ENCODE measurements at regions not wholly inside any gene's neighbourhood (a gene's known extent, or its start where the extent isn't known, plus 50 kb on each side); places are given as distances from the start of the nearest gene placed in this dataset.

DNA sequence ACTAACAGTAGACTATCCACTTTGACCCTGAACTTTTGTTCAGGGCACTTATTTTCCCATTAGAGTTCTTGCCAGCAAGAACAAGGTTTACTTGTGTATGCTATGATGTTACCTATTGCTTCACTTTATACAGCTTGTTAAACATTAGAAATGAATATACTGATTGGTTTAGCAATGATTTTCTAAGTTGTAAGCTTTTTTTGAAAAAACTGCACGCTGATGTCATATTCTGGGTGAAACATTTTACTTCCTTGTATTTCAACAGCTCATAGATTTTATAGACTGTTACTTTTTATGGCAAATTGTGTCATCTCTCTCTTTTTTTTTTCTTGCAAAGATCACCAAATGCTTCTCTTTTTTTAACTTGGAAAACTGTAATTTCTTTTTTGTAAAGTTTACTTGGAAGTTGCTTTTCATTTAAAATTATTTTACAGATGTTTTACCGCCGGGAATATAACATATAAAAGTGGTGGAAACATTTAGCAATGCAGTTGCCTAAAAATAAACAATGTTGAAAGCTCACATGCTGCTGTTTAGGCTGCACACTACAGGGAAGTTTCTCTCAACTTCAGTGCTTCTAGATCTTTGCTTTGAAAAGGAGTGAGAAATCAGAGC, 215.3 kb upstream of the NFIA start:
- no peak for DNase-seq
- intact Hi-C loops (cut with micrococcal nuclease) = no loop called here
- Mint-ChIP-seq H3K27me3 (ENCODE audit: low read depth) (no peaks in the 10 kb centered on the region), H3K27ac (no peak overlapping the region), H3K4me3 (no peak overlapping the region), H3K36me3 (ENCODE audit: low read depth) (no peaks in the 10 kb centered on the region), H3K4me1 (ENCODE audit: low read depth) (no peaks in the 10 kb centered on the region), H3K9me3 (no peaks in the 10 kb centered on the region)
- CTCF ChIA-PET = no interaction called here

DNA sequence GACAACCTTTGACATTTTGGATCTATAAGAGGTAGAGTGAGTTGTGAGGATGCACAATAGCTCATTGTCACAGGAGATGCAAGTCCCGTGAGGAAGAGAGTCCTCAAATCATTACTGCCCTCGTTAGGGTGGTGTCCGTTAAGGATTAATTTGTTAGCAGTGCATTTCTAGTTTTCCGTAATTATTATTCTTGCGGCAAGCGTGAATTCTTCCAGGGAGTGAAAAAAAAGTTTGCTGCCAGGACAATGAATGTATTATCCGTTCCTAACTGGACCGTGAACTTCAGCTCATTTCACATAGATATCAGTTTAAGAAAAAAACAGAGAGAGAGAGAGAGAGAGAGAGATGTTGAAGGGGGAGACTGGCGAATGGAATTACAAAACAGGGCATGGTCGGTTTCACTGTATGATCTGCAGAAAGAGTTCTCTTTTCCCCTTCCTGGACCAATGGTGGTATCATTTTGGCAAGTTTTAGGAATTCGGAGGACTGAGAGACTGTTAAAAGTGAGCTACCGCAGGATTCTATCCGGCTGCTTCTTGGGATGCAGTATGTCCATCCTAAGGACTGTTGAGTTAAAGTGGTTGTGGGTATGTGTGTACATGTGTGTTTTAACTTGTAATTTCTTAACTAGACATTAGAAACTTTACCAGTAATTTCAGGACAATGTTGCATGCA, 216.0 kb upstream of the NFIA start:
- intact Hi-C loops (cut with micrococcal nuclease) = no loop called here
- no peak for DNase-seq

DNA sequence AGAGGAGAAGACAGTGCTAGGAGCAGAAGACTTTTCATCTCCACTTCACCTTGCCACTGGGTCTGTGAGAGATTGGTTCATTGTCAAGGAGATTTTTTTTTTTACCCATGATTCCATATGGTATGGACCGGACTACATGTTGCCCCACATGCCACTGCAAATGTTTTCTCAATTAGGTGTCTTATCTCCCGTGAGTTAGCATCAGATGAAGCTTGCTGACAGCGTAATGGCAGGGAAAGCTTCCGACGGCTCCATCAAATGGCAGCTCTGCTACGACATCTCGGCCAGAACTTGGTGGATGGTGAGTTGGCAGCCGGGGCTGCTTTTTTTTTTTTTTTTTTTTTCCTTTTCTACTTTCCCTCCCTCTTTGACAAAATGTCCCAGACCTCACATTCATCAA, 217.2 kb upstream of the NFIA start:
- Mint-ChIP-seq H3K27me3 (ENCODE audit: low read depth) (peaks cover 3% of the 10 kb centered on the region), H3K4me1 (ENCODE audit: low read depth) (no peaks in the 10 kb centered on the region), H3K9me3 (no peaks in the 10 kb centered on the region), H3K27ac (no peak overlapping the region), H3K4me3 (no peak overlapping the region), H3K36me3 (ENCODE audit: low read depth) (no peaks in the 10 kb centered on the region)
- CTCF ChIA-PET = no interaction called here
- no peak for DNase-seq
- intact Hi-C loops (cut with micrococcal nuclease) = no loop called here

More for the DNA sequence above, 216.0 kb upstream of the NFIA start:
- Mint-ChIP-seq H3K36me3 (ENCODE audit: low read depth) (no peaks in the 10 kb centered on the region), H3K4me3 (no peak overlapping the region), H3K27me3 (ENCODE audit: low read depth) (peaks cover 1% of the 10 kb centered on the region), H3K27ac (no peak overlapping the region), H3K4me1 (ENCODE audit: low read depth) (no peaks in the 10 kb centered on the region), H3K9me3 (no peaks in the 10 kb centered on the region)
- CTCF ChIA-PET = no interaction called here

DNA sequence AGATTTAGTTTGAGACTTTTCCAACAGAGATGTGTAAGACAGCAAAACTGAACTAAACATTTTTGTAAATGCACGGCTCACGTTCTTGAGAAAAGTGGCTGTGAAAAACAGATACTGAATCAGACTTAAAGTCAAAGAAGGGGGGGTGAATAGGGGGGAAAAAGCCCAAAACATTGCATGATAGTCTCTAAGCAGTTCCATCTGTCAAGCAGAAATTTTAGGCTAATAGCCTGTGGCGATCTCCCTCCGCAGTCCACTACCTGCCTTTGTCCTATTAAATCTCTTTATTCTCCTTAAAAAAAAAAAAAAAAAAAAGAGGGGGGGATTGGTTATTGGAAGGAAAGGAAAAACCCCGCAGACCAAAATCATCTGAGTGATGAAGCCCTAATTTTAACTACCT, 217.6 kb upstream of the NFIA start:
- H3K9me3 Mint-ChIP-seq = no peaks in the 10 kb centered on the region

DNA sequence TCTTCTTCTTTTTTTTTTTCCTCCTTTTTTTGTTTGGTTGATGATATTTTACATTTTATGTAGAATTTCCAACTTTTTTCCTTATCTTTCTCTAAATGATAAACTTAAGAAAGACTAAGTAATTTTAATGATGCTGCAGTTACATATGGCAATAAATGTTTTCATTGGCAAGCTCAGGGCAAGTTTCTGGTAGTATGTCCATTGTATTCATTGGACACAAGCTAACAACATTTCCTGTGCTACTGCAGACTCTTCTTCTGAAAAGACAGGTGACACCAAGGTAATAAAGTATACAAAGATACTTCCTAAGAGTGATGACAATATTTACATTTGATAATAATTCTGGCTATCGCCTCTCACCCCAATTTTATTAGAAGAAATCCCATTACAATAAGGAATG, 219.2 kb upstream of the NFIA start:
- Mint-ChIP-seq H3K27me3 (ENCODE audit: low read depth) (peaks cover 3% of the 10 kb centered on the region), H3K4me3 (no peak overlapping the region), H3K4me1 (ENCODE audit: low read depth) (no peaks in the 10 kb centered on the region), H3K9me3 (no peaks in the 10 kb centered on the region), H3K27ac (no peak overlapping the region), H3K36me3 (ENCODE audit: low read depth) (no peaks in the 10 kb centered on the region)
- DNase-seq = no peak
- CTCF ChIA-PET = no interaction called here
- intact Hi-C loops (cut with micrococcal nuclease) = no loop called here

More for the DNA sequence above, 217.6 kb upstream of the NFIA start:
- CTCF ChIA-PET = no interaction called here
- Mint-ChIP-seq H3K27ac (no peak overlapping the region), H3K27me3 (ENCODE audit: low read depth) (peaks cover 3% of the 10 kb centered on the region), H3K36me3 (ENCODE audit: low read depth) (no peaks in the 10 kb centered on the region), H3K4me1 (ENCODE audit: low read depth) (no peaks in the 10 kb centered on the region), H3K4me3 (no peak overlapping the region)
- DNase-seq = no peak
- intact Hi-C loops (cut with micrococcal nuclease) = no loop called here

DNA sequence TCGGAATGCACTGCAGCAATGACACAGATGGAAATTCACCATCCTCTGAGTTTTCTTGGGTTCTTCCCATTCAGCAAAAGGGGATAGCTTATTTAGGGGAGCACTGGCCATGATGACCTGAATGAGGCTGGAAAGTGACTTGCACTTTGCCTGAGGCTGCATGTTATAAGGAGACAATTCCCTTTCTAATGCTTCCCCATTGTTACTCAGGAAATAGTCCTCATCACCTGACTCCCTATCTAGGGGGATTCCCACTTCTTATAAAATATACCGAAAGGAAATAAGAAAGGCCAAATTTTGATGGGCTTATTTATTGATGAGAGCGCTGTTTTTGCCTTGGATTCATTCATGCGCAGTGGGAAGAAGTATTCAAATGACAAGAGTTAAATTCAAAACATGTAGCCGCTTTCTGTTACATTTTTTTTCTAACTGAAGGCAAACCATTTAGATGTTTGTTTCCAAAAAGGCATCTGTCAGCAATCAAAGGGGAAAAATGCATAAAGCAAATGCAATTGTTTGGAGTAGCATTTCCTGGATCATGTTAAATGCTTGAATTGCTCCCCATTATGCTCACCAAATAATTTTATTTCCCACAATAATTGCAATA, 220.3 kb upstream of the NFIA start:
- CTCF ChIA-PET = no interaction called here
- no peak overlapping the region for H3K27ac Mint-ChIP-seq
- no peaks in the 10 kb centered on the region for H3K9me3 Mint-ChIP-seq
- H3K4me1 Mint-ChIP-seq (ENCODE audit: low read depth) = no peaks in the 10 kb centered on the region
- H3K4me3 Mint-ChIP-seq = no peak overlapping the region
- intact Hi-C loops (cut with micrococcal nuclease) = no loop called here
- no peak for DNase-seq
- H3K27me3 Mint-ChIP-seq (ENCODE audit: low read depth) = peaks cover 3% of the 10 kb centered on the region
- no peaks in the 10 kb centered on the region for H3K36me3 Mint-ChIP-seq (ENCODE audit: low read depth)

DNA sequence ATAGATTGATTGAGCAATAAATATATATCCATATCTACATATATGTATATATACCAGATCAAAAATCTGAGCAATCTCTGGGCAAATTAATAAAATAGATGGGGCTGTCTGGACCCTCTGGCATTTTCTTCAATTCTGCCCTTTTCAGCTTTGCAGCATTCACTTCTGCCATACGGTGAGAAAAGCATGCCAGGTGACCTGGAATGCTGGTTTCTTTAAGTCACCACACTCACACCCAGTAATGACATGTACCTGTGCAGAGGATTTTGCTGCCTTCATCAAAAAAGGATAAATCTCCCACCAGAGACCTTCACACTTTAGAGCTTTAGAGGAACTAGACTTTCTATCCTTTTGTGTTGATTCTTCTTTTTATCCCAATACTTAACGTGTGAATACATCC, 223.2 kb upstream of the NFIA start:
- intact Hi-C loops (cut with micrococcal nuclease) = no loop called here
- CTCF ChIA-PET = interaction anchor here (0.7 kb wide), 1 partner anchor 53 kb away, joined by 4 read pairs; no protein-coding TSS in a partner anchor
- Mint-ChIP-seq H3K9me3 (no peaks in the 10 kb centered on the region), H3K27ac (no peak overlapping the region), H3K4me1 (ENCODE audit: low read depth) (no peaks in the 10 kb centered on the region), H3K36me3 (ENCODE audit: low read depth) (no peaks in the 10 kb centered on the region), H3K27me3 (ENCODE audit: low read depth) (peaks cover 8% of the 10 kb centered on the region), H3K4me3 (no peak overlapping the region)
- DNase-seq = no peak

DNA sequence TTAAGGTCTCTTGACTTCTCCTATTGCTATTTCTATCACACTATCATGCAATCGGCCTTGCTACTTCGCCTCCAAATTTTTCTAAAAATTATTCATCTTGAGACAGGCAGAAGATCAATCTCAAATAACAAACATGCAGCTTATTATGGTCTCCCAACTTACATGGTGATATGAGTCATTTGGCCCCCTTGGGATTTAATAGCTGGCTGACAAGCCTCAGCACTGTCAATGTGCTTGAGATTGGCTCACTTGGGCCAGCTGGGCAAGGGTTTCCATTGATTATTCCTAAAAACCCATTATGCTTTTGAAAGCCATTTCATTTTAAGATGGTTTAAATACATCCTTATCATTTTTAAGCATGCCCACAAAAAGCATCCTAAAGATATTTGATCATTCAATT, 224.5 kb upstream of the NFIA start:
- intact Hi-C loops (cut with micrococcal nuclease) = no loop called here
- Mint-ChIP-seq H3K4me1 (ENCODE audit: low read depth) (no peaks in the 10 kb centered on the region), H3K4me3 (no peak overlapping the region), H3K27ac (no peak overlapping the region), H3K36me3 (ENCODE audit: low read depth) (no peaks in the 10 kb centered on the region), H3K27me3 (ENCODE audit: low read depth) (peaks cover 8% of the 10 kb centered on the region), H3K9me3 (no peaks in the 10 kb centered on the region)
- DNase-seq = no peak
- CTCF ChIA-PET = interaction anchor here (1.4 kb wide), 1 partner anchor 25 kb away, joined by 3 read pairs; no protein-coding TSS in a partner anchor

DNA sequence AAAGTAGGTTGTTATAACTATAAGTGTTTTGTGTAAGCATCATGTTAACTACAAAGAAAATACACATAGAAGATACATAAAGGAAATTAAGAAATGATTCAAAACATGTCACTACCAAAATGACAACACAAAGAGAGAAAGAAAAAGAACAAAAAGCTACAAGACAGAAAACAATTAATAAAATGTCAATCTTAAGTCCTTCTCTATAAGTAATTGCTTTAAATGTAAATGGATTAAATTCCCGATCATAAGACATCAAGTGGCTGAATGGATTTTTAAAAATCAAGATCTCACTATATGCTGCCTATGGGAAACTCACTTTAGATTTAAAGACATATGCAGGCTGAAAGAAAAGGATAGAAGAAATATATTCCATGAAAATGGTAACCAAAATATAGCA, 232.3 kb upstream of the NFIA start:
- Mint-ChIP-seq H3K9me3 (peaks cover 1% of the 10 kb centered on the region), H3K4me1 (ENCODE audit: low read depth) (no peaks in the 10 kb centered on the region), H3K36me3 (ENCODE audit: low read depth) (no peaks in the 10 kb centered on the region), H3K27me3 (ENCODE audit: low read depth) (peaks cover 10% of the 10 kb centered on the region), H3K27ac (no peak overlapping the region), H3K4me3 (no peak overlapping the region)
- CTCF ChIA-PET = interaction anchor here (0.6 to 2.9 kb wide), 5 partner anchors 193 to 739 kb away, joined by 3 to 14 read pairs (median 4); no protein-coding TSS in a partner anchor
- intact Hi-C loops (cut with micrococcal nuclease) = no loop called here
- no peak for DNase-seq

DNA sequence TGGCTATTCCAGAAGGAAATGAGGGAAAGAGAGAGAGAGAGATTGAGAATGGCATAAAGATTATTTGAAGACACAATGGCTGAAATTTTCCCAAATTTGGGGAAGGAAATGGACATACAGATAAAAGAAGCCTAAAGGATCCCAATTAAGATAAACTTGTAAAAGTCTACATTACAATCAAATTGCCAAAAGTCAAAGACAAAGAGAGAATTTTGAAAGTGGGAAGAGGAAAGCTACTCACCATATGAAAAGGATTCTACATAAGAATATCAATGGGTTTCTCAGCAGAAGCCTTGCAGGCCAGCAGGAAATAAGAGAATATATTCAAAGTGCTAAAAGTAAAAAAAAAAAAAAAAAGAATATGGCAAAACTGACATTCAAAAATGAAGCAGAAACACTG, 233.0 kb upstream of the NFIA start:
- H3K36me3 Mint-ChIP-seq (ENCODE audit: low read depth) = no peaks in the 10 kb centered on the region

DNA sequence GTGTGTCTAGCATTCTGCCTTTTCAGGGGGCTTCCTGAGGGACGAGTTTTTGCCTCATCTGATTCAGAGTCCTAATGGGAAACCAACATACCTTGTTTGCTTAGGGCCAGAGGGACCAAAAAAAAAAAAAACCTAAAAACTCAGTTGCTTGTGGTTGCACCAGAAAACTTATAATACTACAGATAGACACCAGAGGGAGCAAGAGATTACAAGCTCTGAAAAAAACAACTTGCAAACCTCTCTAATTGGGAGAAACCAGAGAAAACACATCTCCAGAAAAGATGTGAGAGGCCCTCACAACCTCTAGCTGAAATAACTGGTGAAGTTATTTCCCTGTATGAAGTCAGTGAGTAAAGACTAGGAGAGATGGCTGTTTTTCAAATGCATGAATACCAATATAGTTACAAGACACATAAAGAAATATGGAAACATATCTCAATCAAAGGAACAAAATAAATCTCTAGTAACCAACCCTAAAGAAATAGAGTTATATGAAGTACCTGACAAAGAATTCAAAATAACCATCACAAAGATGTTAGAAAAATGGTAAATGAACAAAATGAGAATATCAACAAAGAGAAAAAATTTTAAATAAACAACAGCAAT, 233.7 kb upstream of the NFIA start:
- CTCF ChIA-PET = interaction anchor here (0.6 to 2.9 kb wide), 8 partner anchors 17 to 877 kb away, joined by 3 to 14 read pairs (median 4); no protein-coding TSS in a partner anchor
- Mint-ChIP-seq H3K27ac (no peak overlapping the region), H3K9me3 (peaks cover 1% of the 10 kb centered on the region), H3K4me3 (no peak overlapping the region), H3K27me3 (ENCODE audit: low read depth) (peaks cover 10% of the 10 kb centered on the region), H3K36me3 (ENCODE audit: low read depth) (no peaks in the 10 kb centered on the region), H3K4me1 (ENCODE audit: low read depth) (no peaks in the 10 kb centered on the region)
- no peak for DNase-seq
- intact Hi-C loops (cut with micrococcal nuclease) = loop anchor here (1.0 to 10.0 kb wide), 4 partner anchors 195 to 1006 kb away; no protein-coding TSS in a partner anchor

More for the DNA sequence above, 233.0 kb upstream of the NFIA start:
- H3K4me1 Mint-ChIP-seq (ENCODE audit: low read depth) = no peaks in the 10 kb centered on the region
- no peak overlapping the region for H3K4me3 Mint-ChIP-seq
- DNase-seq = no peak
- peaks cover 1% of the 10 kb centered on the region for H3K9me3 Mint-ChIP-seq
- CTCF ChIA-PET = interaction anchor here (0.6 to 2.9 kb wide), 5 partner anchors 194 to 1326 kb away, joined by 3 to 14 read pairs (median 4); no protein-coding TSS in a partner anchor
- no peak overlapping the region for H3K27ac Mint-ChIP-seq
- peaks cover 10% of the 10 kb centered on the region for H3K27me3 Mint-ChIP-seq (ENCODE audit: low read depth)
- intact Hi-C loops (cut with micrococcal nuclease) = loop anchor here (10.0 kb wide), 2 partner anchors 365 to 1005 kb away; no protein-coding TSS in a partner anchor

DNA sequence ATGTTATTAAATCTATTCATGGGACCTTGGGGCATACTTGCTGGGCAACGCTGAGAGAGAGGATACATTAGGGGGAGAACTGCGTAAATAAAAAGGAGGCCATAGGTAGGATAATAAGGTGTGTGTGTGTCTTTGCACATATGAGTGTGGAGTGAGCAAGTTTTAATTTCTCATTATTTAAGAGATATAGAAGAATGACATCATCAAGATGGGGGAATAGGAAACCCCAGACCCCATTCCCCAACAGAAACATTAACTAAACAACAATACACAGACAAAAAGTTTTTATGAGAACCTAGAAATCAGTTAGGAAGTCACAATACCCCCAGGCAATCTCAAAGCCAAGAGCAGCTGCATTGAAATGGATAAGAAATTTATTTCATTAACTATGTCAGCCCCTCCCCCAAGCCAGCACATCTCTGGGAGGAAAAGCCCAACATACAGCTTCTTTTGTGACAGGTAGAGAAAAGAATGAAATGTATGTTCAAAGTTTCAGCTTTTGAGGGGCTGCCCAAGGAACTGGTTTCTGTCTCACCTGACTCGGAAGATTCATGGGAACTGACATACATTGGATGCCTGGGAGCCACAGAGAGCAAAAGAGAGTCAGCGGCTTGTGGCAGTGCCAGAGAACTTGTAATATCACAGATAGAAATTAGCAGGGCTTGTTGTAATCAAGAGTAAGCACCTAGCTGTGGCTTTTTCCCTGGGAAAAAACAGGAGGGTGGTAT, 234.3 kb upstream of the NFIA start:
- CTCF ChIA-PET = interaction anchor here (0.6 to 2.9 kb wide), 5 partner anchors 17 to 877 kb away, joined by 3 to 14 read pairs (median 3); no protein-coding TSS in a partner anchor
- Mint-ChIP-seq H3K36me3 (ENCODE audit: low read depth) (no peaks in the 10 kb centered on the region), H3K27ac (no peak overlapping the region), H3K9me3 (peaks cover 1% of the 10 kb centered on the region), H3K4me3 (no peak overlapping the region), H3K27me3 (ENCODE audit: low read depth) (peaks cover 10% of the 10 kb centered on the region), H3K4me1 (ENCODE audit: low read depth) (no peaks in the 10 kb centered on the region)
- intact Hi-C loops (cut with micrococcal nuclease) = loop anchor here (1.0 to 10.0 kb wide), 4 partner anchors 195 to 1007 kb away; no protein-coding TSS in a partner anchor
- no peak for DNase-seq

Measured in activated naive CD4-positive, alpha-beta T cell treated with anti-CD3 and anti-CD28 coated beads for 36 hours (primary cell).